HG03342 (cell line): ENCODE measurements at regions not wholly inside any gene's neighbourhood (a gene's known extent, or its start where the extent isn't known, plus 50 kb on each side); places are given as distances from the start of the nearest gene placed in this dataset.
A peak's percentile ranks its signal among the peaks of the same experiment; 100 is the strongest.

Source experiments
- ATAC-seq: cut with Tn5 transposase; IDR thresholded peaks from one replicate; pipeline ENCODE4 v1.9.1; 2021; ENCODE audit warnings: mild to moderate bottlenecking, moderate library complexity; ENCODE audit not compliant: unreplicated experiment

DNA sequence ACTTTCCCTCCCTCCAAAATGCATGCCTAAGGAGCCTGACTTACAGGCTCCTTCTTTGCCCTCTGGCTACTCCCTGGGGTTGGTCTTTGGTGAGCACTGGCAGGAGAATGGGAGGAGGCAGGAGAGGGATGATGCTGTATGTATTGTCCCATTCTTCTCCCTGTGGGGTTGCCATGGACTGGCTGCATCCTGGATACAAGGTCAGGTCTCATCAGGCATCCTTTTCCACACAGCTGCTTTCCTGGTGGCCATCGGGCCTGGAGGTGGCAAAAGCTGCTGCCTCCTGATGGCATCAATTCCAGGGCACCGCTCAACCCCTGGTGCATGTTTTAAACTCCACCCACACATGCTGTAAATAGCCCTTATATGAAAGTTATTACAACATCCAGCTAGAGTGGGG lies 257.2 kb downstream of the ETS1 start:
- no peak for ATAC-seq

DNA sequence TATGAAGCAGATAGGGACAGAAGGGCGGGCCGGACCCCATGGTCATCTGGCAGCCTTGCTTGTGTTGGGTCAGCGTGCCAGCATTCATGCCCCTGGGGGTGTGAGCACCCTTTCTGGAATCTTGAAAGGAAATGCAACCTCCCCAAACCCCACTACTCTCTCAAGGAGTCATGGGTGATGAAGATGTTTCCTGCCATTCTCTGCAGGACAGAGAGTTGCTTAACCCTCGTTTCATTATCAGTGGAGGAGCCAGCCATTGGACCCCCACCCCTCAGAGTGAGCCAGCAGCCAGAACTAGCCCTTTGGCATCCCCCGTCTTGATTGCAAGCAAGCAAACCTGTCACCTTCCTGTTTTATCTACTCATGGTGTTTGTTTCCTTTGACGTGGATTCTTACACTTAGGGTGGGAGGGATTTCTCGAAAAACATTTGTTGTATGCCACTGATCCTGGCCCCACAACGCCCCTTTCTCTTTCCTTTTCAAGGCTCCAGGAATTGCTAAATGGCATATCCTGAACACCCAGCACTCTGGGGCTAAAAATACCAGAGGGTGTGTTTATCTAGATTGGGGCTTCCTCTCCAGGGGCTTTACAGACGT lies 258.3 kb downstream of the ETS1 start:
- no peak for ATAC-seq

DNA sequence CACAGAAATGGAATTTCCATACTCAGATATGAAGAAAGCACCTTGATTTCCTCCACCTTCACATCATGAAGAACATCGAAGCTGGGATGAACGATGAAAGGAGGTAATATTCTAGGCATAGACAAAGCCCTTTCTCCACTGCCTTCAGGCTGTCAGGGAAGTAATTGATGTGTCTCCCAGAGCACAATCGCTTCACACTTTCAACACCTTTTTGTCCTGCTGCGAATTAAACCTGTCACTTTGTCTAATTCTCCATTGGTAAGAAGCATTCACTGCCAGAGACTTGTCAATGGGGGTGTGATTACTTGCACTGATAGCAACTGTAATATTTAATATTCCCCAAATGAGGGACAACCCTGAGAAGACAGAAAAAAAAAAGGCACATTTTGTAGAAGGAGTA lies 260.1 kb downstream of the ETS1 start:
- no peak for ATAC-seq

DNA sequence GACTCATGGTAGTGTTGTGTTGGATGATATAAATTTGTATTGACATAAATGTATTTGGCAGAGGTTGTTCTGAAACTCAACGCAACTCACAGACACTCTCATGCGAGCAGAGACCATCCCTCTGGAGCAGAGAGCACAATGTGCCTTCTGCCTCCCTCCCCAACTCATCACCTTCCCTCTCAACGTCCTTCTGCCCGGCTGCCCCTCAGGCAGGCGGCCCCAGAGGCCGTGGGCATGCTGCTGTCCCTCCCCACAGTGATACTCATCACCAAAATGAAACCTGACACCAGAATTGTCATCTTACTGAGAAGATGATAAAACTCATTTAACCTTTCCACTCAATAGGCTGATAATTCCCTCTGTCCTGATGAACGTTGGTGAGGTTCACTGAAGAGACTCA lies 260.6 kb downstream of the ETS1 start:
- no peak for ATAC-seq

DNA sequence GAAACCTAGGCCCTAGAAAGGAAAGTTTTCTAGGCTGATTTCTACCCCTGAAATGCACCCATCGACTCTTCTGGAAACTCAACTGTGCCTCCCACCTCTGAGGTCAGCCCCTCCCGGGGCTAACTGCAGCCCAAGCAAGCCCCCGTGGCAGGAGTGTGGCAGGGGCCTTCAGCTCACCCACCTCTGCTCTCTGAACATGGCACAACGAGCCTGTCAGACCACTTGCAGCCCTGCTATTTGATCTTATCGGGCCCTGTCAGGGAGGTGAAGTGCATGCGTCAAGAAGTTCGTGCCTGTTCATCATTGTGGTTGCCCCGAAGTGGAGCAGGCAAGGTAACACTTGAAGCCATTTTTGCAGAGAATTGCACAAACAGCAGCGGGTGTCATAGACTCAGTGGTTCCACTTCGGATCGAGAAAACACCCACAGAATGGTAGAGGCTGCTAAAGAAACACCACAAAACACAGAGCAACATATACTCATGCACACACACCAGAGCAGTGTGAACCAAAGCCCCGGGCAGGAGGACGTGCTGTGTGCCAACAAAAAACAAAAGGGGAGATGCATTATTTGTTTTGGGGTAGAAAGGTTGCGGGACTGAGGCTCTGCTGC lies 262.7 kb downstream of the ETS1 start:
- ATAC-seq = no peak

DNA sequence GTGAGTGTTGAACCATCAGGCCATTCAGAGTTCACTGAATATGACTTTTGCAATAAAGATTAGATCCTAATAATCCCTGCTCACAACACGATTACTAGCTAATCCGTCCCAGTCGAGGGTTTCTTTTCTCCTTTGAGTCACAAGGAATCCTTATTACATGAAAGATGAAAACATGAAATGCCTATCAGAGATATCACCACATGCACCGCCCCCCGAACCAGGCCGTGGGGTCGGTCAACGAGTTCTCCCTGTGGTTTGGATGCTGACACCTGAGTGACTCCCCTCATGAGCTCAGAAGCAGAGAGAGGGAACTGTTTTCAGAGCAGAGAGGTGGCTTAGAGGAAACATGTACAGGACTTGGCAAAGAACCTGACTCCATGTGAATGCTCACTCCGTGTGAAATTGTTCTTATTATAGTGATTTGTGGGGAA lies 263.3 kb downstream of the ETS1 start:
- no peak for ATAC-seq

DNA sequence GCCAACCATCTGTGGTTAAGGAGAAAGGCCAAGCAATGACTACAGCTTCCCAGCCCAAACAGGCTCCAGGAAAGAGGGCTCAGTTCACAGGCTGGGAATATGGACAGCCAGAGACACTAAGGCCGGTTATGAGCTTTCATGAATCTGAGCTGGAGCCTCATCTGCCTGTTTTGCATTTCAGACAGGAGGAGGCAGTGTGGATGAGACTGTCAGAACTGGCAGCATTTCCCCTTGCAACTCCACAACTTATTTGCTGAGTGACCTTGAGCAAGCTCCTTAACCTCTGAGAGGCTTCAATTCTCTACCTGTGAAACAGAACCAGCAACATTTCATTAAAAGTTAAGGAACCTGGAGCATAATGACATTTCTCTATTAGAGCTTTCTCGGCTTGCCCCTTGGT lies 264.0 kb downstream of the ETS1 start:
- no peak for ATAC-seq

DNA sequence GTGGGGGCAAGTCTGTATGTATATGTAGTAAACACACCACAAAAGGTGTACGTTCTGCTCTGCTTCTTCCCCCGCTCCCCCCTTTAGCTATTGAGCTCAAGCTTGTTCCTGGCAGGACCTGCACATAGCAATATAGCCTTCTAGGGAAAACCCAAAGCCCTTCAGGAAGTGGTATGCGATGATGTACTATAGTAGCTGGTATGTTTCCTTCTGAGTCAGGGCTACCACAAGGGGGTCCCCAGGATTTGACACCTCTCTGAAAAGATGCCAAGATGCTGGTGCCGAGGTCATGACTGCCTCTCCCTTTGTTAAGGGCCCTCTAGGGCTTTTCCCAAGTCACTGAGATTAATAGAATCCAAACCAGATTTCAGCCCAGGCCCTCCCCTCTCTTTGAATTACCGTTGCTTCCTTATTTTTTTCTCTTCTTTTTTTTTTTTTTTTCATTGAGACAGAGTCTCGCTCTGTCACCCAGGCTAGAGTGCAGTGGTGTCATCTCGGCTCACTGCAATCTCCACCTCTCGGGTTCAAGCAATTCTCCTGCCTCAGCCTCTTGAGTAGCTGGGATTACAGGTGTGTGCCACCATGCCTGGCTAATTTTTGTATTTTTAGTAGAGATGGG lies 268.4 kb downstream of the ETS1 start:
- ATAC-seq = peak; percentile 90

DNA sequence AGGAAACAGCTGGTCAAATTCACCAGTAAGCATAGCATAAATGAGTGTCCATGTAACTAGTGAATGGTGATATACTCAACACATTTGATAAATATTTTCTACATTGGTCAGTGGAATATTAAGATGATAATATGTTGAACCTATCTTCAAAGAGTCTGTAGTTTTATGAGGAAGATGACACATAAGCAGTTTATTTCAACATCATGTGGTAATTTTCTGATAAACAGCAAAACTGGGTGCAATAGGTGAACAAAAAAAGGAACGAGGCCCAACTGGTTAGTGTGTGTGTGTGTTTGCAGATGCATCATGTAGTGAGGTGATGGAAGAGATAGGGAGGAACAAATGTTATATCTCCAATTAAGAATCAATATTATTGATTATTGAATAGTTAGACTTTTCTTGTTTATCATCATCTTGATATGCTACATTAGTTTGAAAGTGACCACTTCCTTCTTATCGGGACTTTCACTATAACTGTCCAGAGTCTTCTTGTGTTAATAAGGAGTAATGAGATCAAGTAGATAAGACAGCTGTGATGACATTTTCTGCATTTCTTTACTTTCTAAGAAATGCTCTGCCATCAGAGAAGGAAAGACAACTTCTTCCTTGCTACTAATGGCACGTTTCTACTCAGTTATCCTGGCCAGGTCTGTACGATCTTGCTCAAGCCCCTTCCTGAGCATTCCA lies 270.7 kb downstream of the ETS1 start:
- no peak for ATAC-seq

DNA sequence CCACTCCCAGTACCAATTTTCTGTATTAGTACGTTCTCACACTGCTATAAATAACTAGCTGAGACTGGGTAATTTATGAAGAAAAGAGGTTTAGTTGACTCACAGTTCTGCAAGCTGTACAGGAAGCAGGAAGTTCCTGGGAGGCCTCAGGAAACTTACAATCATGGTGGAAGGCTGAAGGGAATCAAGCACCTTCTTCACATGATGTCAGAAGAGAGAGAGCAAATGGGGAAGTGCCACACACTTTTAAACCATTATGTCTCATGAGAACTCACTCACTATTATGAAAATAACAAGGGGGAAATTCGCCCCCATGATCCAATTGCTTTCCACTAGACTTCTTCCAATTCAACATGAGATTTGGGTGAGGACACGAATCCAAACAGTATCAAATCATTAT lies 271.4 kb downstream of the ETS1 start:
- no peak for ATAC-seq

DNA sequence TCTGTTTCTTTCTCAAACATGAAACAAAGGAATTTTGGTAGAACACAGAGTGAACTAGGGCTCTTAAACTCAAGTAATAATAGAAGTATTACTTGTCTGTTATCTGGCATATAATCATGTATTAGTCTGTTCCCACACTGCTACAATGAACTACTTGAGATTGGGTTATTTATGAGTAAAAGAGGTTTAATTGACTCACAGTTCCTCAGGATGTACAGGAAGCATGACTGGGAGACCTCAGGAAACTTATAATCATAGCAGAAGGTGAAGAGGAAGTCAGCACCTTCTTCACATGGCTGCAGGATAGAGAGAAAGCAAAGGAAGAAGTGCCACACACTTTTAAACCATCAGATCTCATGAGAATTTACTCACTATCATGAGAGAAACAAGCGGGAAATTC lies 273.4 kb downstream of the ETS1 start:
- ATAC-seq = no peak

DNA sequence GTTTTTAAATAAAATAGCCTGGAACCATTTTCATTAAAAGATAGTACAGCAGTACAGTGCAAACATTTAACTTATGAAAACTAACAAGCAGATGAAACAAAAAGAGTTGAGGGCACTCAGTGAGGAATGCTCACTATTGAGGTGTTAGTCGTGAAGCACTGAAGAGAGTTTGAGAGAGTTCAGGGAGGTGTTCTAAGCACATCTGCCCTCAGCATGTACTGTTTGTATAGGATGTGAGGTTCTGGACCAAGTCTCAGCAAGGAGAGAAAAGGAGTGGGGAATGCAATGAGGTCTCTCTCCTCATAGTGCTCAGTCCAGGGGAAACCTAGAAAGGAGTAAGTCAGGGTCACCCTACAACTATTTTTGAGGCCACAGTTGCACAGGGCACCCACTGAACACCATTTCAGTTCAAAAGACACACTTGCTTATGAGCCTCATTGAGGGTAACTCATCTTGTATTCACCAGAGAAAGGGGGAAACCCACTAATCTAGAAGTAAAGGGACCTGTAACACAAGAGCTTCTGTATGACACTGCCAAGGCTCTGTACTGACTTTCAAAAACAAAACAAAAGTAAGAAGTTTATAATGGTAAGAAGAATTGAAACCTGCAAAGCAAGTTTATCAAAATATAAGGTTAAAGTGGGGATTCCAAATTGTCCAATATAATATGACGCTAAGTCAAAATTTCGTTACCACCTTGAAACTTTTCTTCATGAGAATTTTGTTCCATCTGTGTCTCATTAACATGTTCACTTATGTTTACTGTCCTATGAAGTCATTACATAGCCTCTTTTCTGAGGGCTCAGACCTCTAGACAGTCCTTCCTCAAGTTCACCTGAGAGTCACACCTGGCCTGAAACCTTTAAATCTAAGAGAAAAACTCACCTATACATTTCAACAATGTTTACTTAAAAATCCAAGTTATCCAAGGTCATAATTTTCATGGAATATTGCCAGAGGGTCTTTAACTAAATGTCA lies 275.3 kb downstream of the ETS1 start:
- no peak for ATAC-seq

DNA sequence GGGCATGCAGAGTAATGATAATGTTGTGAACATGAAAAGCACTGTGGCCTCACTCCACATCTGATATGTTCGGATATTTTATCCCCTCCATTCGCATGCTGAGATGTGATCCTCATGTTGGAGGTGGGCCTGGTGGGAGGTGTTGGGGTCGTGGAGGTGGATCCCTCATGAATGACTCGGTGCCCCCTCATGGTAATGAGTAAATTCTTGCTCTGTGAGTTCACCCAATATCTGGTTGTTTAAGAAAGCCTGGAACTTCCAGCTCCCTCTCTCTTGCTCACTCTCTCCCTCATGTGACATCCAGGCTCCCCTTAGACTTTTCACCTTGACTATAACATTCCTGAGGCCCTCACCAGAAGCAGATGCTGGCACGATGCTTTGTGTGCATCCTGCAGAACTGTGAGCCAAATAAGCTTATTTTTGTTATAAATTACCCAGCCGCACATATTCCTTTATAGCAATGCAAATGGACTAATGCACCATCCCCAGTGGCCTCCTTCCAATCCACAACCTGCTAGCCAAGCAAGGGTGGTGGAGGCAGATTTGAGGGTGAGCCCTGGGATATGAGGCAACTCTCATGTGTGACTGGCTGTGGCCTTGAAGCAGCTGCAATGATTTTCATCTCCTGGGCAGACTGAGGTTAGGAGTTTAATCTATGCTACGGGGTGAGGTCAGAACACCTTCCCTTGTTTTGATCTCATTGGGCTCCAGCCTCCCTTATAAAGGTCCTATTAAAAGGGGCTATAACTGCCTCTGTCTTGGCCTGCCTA lies 276.5 kb downstream of the ETS1 start:
- no peak for ATAC-seq

DNA sequence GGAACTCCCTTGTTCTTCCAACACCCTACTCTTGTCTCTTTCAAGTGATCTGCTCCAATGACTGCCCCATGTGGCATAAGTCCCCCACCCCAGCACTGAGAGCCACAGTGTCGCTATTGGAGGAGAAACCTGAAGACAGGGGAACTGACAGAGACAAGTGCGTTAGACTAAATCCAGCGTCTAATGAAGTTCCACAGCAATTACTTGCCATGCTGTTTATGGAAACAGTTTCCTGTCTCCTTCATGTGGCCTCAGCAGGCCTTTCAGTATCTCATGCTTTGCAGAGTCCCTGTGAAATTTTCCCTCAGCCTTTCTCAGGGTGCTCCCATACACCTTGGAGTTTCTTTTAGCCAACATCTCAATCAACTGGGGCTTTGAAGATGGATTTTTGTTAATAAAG lies 277.4 kb downstream of the ETS1 start:
- no peak for ATAC-seq

DNA sequence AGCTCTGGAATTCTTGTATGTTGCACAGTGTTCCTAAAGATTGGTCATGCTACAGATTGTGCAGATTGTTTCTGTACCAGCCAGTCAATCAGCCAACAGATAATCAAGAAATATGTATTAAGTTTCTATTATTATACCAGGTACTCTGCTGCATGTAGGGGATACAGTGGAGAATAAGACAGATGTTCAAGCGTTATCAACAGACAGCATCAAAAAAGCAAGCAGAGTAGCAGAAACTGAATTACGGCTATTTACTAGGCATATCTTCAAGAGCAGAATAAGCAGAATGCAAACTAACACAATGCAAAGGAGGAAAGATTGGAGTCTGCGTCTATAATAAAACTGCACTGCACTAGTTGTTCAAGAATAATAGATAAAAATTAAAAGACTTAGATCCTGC lies 278.6 kb downstream of the ETS1 start:
- ATAC-seq = no peak

DNA sequence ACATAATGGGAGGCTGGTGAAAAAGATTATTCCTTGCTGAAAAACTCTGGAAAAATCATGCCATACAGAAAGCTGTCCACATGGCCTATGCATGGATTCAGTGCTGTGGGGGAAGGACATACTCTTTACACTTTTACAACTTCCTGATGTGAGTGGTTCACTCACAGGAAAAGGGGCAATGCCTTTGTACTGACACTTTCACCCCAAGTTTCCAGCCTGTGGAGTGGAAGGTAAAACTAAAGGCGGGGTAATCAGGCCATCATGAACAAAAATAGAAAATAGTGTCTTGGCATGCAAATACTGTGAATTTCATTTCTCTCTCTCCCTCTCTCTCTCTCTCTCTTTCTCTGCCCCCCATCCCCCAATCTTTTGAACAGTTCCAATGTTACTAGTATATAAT lies 281.8 kb downstream of the ETS1 start:
- no peak for ATAC-seq

DNA sequence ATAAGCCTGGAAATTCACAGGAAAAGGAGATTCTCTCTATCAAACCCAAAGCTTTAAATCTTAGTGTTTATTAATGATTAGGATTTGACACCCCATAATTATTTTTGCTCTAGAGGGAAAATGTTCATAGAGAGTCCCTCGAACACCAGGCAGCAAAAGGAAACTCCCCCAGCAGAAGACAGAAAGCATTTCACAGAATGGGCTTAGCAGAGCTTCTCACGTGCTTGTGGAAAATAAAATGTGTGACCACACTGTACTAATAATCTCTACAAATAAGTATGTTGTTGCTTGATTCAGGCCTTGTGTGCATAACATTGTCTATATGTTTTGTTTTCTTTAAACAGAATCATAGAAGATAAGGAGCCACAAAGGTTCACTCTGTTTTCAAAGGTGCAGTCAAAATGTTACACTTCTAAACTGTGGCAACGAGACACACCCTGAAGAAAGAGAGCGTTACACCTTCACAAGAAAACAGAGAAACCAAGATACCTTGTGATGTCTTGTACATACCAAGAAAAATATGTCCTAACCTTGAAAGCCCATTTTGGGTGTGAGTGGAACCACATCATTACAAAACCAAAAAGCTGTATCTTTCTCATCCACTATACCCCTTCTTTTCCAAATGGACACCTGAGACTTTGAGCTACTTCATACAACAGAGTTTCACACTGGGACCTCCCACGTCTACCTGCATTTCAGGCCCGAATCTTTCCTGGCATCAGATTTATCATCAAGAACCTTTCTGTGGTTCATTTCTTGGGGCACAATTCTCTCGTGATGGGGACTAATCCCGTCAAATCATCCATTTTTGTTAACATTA lies 282.5 kb downstream of the ETS1 start:
- no peak for ATAC-seq

DNA sequence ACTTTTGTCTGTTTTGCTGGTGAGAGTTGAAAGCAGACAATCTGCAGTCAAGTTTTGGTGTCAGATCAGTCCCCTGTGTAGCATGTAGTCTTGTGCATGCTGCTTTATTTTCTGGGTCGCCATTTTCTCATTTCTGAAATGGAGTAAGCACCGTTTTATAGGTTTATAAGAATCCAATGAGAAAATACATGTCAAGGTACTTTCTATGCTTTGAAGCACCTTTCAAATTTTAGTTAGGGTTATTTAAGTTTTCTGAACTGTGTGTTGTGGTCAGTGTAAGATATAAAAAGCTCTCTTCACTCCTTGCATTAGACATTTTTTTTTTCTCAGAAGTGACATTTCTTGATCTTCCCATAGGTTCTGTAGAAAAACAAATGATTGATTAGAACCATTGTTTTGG lies 283.2 kb downstream of the ETS1 start:
- ATAC-seq = no peak

DNA sequence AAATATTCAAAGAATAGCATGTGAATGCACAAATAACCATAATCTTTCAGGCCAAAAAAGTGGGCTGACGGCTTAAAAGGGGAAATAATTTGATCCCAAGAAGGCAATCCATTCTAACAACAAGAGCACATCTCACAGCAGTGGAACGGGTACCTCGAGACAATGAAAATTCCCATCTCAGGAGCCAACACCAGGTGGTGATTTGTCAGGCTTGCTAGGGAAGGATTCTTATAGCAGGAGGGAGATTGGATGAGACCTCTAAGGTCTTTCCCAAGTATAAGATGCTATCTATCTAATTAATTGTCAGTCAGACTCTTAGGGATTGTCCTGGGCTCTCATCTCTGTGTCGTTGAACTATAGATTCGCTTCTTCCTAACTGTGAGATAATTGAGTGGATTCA lies 284.0 kb downstream of the ETS1 start:
- ATAC-seq = no peak
